HTR-8/SVneo (cell line): ENCODE measurements at regions not wholly inside any gene's neighbourhood (a gene's known extent, or its start where the extent isn't known, plus 50 kb on each side); places are given as distances from the start of the nearest gene placed in this dataset.
A peak's percentile ranks its signal among the peaks of the same experiment; 100 is the strongest.

ENCODE experiments used
- DNase-seq: peaks from one replicate; pipeline ENCODE4 v3.0.0; 2011; ENCODE audit warnings: low spot score, mixed read lengths; ENCODE audit not compliant: insufficient read length
- FAIRE-seq: peaks from 2 replicates; lab custom pipeline; 2011; peaks lifted over from hg19 to GRCh38; lab: Jason Lieb, UNC

- no peak for FAIRE-seq
- no peak for DNase-seq
Measured at GRCh38 chr2:221272729-221273128, 299.4 kb downstream of the EPHA4 start.

GRCh38 chr2:221276033-221276432 is 296.1 kb downstream of the EPHA4 start:
- FAIRE-seq = no peak
- DNase-seq = no peak

DNA sequence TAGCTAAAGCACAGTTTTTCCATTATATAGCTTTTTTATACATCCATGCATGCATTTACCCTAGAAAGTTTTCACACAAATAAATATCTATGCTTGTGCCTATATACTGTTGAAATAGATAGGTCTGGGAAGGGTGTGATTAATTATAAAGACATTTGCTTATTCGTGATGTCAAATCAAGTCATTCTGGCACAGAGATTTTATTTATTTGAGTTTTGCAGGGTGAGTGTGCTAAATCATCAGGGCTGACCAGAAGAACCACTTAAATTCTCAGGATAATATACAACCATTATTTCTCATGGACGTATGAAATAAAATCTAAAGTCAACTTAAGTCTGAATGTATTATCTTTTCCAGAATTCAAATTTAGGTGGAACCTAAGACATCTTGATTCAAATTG is 295.5 kb downstream of the EPHA4 start:
- DNase-seq (no peak), FAIRE-seq (no peak)

- FAIRE-seq (no peak), DNase-seq (no peak)
Measured at GRCh38 chr2:221282386-221282785, 289.7 kb downstream of the EPHA4 start.

- FAIRE-seq = no peak
- peak; percentile 5 for DNase-seq
Measured at GRCh38 chr2:221283896-221284545, 288.1 kb downstream of the EPHA4 start.

GRCh38 chr2:221285148-221285547 is 287.0 kb downstream of the EPHA4 start:
- FAIRE-seq = no peak
- DNase-seq = no peak

DNA sequence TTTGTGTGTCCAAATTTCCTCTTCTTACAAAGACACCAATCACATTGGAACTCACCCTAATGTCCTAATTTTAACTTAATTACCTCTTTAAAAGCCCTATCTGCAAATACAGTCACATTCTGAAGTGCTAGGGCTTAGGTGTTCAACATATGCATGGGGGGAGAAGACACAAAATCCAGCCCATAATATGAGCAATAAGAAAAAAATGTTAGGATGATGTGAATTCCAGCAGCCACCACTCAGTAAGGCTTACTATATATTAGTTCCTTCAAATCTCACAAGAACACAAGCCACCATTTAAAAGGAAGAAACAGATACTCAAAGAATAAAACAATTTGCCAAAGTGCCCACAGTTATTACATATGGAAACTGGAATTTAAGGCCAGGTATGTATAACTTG is 285.7 kb downstream of the EPHA4 start:
- FAIRE-seq (no peak), DNase-seq (no peak)

- DNase-seq (no peak), FAIRE-seq (no peak)
Measured at GRCh38 chr2:221289389-221289788, 282.7 kb downstream of the EPHA4 start.

DNA sequence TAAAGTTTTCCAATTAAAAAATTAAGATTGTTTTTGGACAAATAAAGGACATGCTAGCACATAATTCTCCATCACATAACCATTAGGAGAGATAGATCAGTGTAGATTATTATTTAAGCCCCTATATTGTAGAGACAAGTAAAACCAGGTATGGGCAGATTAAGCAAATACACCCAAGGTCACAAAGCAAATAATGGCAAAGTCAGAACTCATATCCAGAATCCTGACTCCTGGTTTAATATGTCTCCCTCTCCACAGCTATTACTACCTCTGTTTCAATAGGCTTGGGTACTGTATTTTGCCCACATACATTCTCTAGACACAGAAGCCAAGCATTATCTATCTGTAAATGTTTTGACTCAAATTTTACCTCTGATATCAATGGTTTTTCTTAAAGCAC is 282.3 kb downstream of the EPHA4 start:
- FAIRE-seq (no peak), DNase-seq (no peak)

DNA sequence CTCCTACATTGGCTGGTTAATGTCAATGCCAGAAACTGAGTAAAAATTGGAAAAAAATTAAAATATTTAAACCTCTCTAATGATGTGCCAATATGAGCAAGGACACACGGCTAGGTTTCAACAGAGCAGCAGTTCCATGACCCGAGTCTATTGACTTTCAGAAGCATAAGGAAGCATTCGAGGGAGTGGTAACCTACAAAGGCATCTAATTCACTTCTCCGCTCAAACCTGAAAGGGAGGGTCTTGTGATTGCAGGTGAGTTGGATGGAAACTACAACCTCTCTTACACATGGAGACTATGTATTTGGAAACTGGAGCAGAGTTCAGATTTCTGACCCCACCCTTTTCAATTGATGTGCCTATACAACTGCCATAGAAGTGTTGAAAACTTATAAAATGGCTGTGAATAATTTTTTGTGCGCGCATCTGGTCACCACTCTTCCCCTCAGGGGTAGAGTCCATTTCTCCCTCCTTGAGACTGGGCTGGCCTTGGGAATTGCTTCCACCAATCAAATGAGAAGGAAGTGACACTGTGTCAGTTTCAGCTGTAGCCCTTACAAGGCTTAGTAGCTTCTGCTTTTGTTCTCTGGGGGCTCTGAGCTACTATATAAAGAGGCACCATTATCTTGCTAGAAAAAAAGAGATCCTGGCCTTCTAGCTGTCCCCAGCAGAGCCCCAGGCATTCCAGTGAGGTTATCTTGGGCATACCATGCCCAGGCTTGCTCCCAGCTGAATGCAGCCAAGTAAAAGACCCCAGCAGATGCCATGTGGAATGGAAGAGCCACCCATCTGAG is 278.0 kb downstream of the EPHA4 start:
- DNase-seq = no peak
- FAIRE-seq = no peak

- no peak for DNase-seq
- no peak for FAIRE-seq
Measured at GRCh38 chr2:221304916-221305315, 267.2 kb downstream of the EPHA4 start.

- FAIRE-seq (no peak), DNase-seq (no peak)
Measured at GRCh38 chr2:221308507-221309066, 263.5 kb downstream of the EPHA4 start.

DNA sequence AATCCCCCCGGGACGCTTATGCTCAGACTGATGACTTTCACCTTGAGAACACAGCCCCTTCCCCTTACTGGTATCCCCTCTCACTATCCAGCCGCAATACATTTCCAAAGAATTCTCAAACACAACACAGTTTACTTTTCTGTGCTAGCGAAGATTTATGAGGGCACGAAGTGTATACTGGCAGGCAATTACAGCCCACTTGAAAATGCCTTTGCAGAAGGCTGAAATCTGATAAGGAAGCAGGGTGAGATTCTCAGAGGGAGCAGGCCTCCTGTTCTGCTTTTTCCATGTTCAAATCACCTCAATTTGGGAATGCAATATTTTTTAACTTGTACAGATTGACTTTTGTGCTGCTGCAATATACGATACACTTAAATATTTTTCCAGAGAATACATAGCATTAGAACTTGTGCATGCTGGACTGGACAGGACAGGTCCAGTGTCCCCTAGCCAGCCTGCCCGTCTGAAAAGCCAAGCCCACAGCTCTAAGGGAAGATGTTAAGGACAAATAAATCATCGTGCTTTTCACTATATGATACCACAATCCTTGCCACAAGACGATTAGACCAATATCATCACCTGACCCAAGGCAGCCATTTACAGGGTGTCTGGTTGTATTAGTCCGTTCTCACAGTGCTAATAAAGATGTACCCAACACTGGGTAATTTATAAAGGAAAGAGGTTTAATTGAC is 262.1 kb downstream of the EPHA4 start:
- FAIRE-seq = no peak
- DNase-seq = no peak

DNA sequence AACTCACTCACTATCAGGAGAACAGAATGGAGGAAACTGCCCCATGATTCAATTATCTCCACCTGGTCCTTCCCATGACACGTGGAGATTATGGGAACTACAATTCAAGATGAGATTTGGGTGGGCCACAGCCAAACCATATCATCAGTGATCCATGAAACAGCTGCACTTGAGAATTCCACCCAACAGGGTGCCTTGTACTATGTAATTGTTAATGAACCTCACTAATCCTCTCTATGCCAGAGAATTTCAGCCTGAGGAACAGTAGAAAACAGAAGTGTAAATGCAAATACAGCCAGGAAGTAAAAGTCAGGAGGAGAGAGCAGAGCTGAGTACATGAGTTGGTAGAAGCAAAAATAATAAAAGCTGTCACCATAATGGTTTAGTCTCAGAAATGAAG is 261.4 kb downstream of the EPHA4 start:
- FAIRE-seq (no peak), DNase-seq (no peak)

DNA sequence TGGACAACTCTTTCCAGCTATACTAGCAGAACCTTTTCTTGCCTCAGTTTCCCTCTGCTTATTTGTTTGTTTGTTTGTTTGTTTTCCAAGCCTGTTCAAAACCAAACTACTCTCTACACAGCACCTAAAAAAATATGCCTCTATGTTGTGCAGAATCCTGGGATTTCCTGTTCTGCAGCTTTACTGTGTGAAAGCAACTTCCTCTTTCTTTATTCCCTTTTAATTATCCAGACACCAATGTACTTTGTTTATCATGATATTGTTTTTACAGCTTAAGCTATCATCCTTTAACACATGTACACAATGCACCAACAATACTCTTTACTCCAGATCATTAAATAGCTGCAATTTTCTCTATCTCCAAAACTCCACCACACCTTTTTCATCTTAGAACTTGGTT is 259.5 kb downstream of the EPHA4 start:
- no peak for DNase-seq
- no peak for FAIRE-seq

DNA sequence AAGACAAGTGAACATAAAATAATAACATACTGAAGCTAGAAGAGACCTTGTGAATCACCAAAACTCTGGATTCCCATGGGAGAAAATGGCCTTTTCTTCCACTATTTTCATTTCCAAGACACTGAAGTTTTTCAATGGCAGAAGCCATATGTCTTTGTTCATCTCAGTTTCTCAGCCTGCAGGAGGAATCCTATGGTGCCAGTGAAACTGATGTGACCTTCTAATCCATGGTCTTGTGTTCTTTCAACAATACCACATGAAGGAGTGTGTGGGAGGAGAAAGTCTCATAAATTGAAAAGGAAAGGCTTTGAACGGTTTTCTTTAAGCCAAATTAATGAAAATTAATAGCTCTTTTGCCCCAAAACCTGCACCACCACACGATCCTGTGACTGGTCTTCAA is 257.3 kb downstream of the EPHA4 start:
- FAIRE-seq = no peak
- DNase-seq = no peak

- no peak for DNase-seq
- FAIRE-seq = no peak
Measured at GRCh38 chr2:221318376-221319130, 253.6 kb downstream of the EPHA4 start.

DNA sequence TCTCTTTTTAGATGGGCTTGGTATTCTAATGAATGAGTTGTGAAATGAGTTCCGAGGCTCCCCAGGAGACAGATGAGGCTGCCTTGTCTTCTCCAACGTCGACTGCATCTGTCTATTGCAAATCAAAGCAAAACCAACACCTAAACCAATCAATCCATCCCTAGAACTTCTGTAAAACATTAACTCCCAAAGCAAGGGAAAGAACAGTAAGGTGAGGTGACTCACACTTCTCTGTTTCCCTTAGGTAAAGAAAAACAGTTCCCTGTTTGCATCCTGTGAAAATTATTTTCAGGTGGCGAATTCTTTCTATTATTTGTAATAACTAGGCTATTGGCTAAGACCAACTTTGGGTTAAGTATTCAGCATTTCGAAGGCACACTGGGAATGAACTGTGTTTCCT is 249.4 kb downstream of the EPHA4 start:
- DNase-seq (no peak), FAIRE-seq (no peak)

GRCh38 chr2:221323513-221323912 is 248.6 kb downstream of the EPHA4 start:
- DNase-seq (no peak), FAIRE-seq (no peak)

DNA sequence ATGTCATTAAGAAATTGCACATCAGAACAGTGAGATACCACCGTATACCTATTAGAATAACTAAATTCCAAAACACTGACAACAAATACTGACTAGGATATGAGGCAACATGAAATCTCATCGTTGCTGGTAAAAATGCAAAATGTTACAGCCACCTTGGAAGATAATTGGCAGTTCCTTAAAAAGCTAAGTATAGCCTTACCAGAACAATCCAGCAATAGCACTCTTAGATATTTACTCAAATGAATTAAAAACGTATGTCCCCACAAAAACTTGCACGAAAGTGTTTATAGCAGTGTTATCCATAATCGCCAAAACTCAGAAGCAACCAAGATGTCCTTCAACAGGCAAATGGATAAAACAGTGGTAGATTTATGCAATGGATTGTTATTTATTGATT is 241.7 kb downstream of the EPHA4 start:
- no peak for FAIRE-seq
- no peak for DNase-seq
